ENCODE measurements at regions not wholly inside any gene's neighbourhood (a gene's known extent, or its start where the extent isn't known, plus 50 kb on each side); places are given as distances from the start of the nearest gene placed in this dataset.
A peak's percentile ranks its signal among the peaks of the same experiment; 100 is the strongest.

DNA sequence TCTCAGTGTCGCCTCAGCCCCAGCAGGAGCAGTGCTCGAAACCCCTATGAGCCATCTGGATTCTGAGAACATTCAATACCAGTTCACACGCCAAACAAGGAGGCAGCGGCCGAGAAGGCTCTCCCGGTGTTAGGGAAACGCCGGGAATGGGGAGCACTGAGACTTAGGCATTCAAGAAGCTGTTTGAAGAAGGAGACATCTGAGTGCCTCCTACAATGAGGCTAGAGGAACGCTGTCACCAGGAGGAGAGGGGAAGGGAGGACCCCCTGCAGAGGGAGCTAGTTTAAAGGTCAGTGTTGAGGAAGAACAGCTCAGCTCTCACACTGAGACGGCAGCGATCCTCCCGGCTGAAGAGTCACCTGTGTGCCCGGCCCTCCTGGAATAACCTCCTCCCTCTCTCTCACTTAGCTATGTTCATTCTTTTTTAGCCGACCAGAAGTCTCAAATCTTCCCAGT, 69.9 kb downstream of the SERPINA3 start:
- H3K4me1 Mint-ChIP-seq = peaks cover 16% of the 10 kb centered on the region
- no peak overlapping the region for H3K4me3 Mint-ChIP-seq
- no peaks in the 10 kb centered on the region for H3K27me3 ChIP-seq
- H3K27me3 Mint-ChIP-seq (ENCODE audit: insufficient read depth, low read depth) = peaks cover 13% of the 10 kb centered on the region
- H2AFZ ChIP-seq (replicated peaks) = no peak overlapping the region
- no peaks in the 10 kb centered on the region for H3K36me3 Mint-ChIP-seq
- no peak overlapping the region for H3K9ac ChIP-seq
- no peaks in the 10 kb centered on the region for H3K9me3 Mint-ChIP-seq
- no peaks in the 10 kb centered on the region for H3K79me2 ChIP-seq (ENCODE audit: low read depth)
- TF ChIP-seq EZH2phosphoT487 (IDR thresholded peaks at IDR 0.05) (no peak), EZH2 (IDR thresholded peaks at IDR 0.05) (no peak)
- TF ChIP-seq, protein P1, sequence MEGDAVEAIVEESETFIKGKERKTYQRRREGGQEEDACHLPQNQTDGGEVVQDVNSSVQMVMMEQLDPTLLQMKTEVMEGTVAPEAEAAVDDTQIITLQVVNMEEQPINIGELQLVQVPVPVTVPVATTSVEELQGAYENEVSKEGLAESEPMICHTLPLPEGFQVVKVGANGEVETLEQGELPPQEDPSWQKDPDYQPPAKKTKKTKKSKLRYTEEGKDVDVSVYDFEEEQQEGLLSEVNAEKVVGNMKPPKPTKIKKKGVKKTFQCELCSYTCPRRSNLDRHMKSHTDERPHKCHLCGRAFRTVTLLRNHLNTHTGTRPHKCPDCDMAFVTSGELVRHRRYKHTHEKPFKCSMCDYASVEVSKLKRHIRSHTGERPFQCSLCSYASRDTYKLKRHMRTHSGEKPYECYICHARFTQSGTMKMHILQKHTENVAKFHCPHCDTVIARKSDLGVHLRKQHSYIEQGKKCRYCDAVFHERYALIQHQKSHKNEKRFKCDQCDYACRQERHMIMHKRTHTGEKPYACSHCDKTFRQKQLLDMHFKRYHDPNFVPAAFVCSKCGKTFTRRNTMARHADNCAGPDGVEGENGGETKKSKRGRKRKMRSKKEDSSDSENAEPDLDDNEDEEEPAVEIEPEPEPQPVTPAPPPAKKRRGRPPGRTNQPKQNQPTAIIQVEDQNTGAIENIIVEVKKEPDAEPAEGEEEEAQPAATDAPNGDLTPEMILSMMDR (IDR thresholded peaks at IDR 0.05) = no peak
- no peaks in the 10 kb centered on the region for H4K20me1 ChIP-seq (ENCODE audit: low read depth)
- peak overlapping the region; percentile 12 for H3K27ac Mint-ChIP-seq
- no peaks in the 10 kb centered on the region for H3K36me3 ChIP-seq
- peaks cover 7% of the 10 kb centered on the region for H3K4me1 ChIP-seq
- no peak overlapping the region for H3K27ac ChIP-seq
- H3F3A ChIP-seq (ENCODE audit: low read depth) = peaks cover 8% of the 10 kb centered on the region
- no peak overlapping the region for H3K4me3 ChIP-seq
- H3K9me3 ChIP-seq (ENCODE audit: low read depth) = no peaks in the 10 kb centered on the region
- no peak overlapping the region for H3K4me2 ChIP-seq
- peak; percentile 31 for DNase-seq (ENCODE audit: low spot score)

DNA sequence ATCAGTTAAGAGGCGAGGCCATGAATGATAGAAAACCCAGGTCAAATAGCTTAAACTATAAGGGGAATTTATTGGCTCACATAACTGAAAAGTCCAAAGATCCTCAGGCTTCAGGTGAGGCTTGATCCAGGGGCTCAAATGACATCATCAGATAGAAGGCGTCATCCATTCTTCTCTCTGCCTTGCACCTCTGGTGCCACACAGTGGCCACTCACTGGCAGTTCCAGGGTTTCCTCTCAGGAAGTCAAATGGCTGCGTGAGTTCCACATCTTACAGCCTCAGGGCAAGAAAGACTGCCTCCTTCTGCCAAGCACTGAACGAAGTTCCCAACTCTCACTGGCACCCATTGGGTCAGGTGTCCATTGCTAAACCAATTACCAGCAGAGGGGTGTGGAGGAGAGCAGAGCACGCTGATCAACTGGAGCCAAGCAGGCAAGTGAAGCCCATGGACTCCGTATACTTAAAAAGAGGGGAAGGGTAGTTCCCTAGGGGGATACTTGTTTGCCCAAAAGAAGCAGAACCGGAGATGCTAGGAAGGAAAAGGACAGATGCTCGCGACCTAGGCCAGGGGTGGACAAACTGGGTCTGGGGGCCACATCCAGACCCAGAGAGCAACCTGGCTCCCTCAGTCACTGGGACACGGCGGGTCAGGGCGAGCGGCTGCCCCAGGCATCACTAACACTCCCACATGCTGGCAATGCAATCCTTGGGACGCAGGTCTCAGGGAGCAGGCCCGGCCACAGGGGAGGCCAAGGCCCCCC, 69.3 kb downstream of the SERPINA3 start:
- H3F3A ChIP-seq (ENCODE audit: low read depth) = peaks cover 8% of the 10 kb centered on the region
- no peaks in the 10 kb centered on the region for H3K79me2 ChIP-seq (ENCODE audit: low read depth)
- H3K36me3 ChIP-seq = no peaks in the 10 kb centered on the region
- H3K27ac ChIP-seq = no peak overlapping the region
- no peak overlapping the region for H2AFZ ChIP-seq (replicated peaks)
- H4K20me1 ChIP-seq (ENCODE audit: low read depth) = no peaks in the 10 kb centered on the region
- peak; percentile 67 for DNase-seq (ENCODE audit: low spot score)
- H3K9me3 ChIP-seq (ENCODE audit: low read depth) = no peaks in the 10 kb centered on the region
- no peak overlapping the region for H3K9ac ChIP-seq
- peaks cover 7% of the 10 kb centered on the region for H3K4me1 ChIP-seq
- no peak overlapping the region for H3K4me3 ChIP-seq
- Mint-ChIP-seq H3K27me3 (ENCODE audit: insufficient read depth, low read depth) (peaks cover 11% of the 10 kb centered on the region), H3K4me1 (peaks cover 16% of the 10 kb centered on the region), H3K4me3 (no peak overlapping the region), H3K27ac (no peak overlapping the region), H3K36me3 (no peaks in the 10 kb centered on the region), H3K9me3 (no peaks in the 10 kb centered on the region)
- H3K4me2 ChIP-seq = no peak overlapping the region
- TF ChIP-seq EZH2 (IDR thresholded peaks at IDR 0.05) = no peak
- TF ChIP-seq, protein P1 (IDR thresholded peaks at IDR 0.05) = peak; percentile 59
- no peak for TF ChIP-seq EZH2phosphoT487 (IDR thresholded peaks at IDR 0.05)
- no peaks in the 10 kb centered on the region for H3K27me3 ChIP-seq

DNA sequence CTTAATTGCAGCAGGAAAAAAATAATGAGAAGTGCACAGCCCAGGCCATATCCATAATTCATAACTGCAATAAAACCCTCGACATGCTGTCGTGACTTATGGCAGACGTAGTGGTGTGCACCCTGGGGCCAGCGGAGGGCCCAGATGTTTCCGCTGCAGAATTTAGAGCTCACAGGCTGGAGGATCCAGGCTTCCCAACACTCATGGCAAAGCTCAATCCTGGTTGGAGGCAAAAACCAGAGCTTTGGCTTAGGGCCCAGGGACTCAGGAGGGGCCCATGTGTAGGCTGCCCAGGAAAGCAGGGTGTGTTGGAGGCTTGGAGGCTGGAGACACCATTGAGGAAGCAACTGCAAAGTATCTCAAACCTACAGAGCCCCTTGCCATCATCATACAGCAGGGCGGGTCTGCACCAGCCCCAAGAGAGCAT, 68.7 kb downstream of the SERPINA3 start:
- no peak for DNase-seq (ENCODE audit: low spot score)
- Histone ChIP-seq H4K20me1 (ENCODE audit: low read depth) (no peaks in the 10 kb centered on the region), H3K9ac (no peak overlapping the region), H3K27me3 (no peaks in the 10 kb centered on the region), H3K9me3 (ENCODE audit: low read depth) (no peaks in the 10 kb centered on the region), H3K4me3 (no peak overlapping the region), H2AFZ (replicated peaks) (no peak overlapping the region), H3K79me2 (ENCODE audit: low read depth) (no peaks in the 10 kb centered on the region), H3K4me1 (peaks cover 7% of the 10 kb centered on the region), H3K4me2 (no peak overlapping the region), H3F3A (ENCODE audit: low read depth) (peaks cover 8% of the 10 kb centered on the region), H3K27ac (no peak overlapping the region), H3K36me3 (no peaks in the 10 kb centered on the region)
- no peaks in the 10 kb centered on the region for H3K9me3 Mint-ChIP-seq
- peaks cover 11% of the 10 kb centered on the region for H3K27me3 Mint-ChIP-seq (ENCODE audit: insufficient read depth, low read depth)
- no peak for TF ChIP-seq EZH2 (IDR thresholded peaks at IDR 0.05)
- TF ChIP-seq EZH2phosphoT487 (IDR thresholded peaks at IDR 0.05) = no peak
- TF ChIP-seq, protein P1 (IDR thresholded peaks at IDR 0.05) = no peak
- H3K36me3 Mint-ChIP-seq = no peaks in the 10 kb centered on the region
- peaks cover 16% of the 10 kb centered on the region for H3K4me1 Mint-ChIP-seq
- no peak overlapping the region for H3K27ac Mint-ChIP-seq
- H3K4me3 Mint-ChIP-seq = no peak overlapping the region

All from neural progenitor cell (in vitro differentiated cells).